ENCODE measurements at regions not wholly inside any gene's neighbourhood (a gene's known extent, or its start where the extent isn't known, plus 50 kb on each side); places are given as distances from the start of the nearest gene placed in this dataset.

- Histone ChIP-seq H3K4me3 (no peak overlapping the region), H3K27ac (no peak overlapping the region)
- no peak for DNase-seq (ENCODE audit: low spot score)
- TF ChIP-seq CTCF (IDR thresholded peaks at IDR 0.05): no peak
These were observed 279.5 kb upstream of the EMCN start for GRCh38 chr4:100797356-100797755.

- Histone ChIP-seq H3K4me3 (no peak overlapping the region), H3K27ac (no peak overlapping the region)
- TF ChIP-seq CTCF (IDR thresholded peaks at IDR 0.05): no peak
- DNase-seq (ENCODE audit: low spot score): no peak
These were observed 278.5 kb upstream of the EMCN start for GRCh38 chr4:100796332-100796731.

GRCh38 chr4:100795581-100795980 is 277.8 kb upstream of the EMCN start:
- H3K4me3 ChIP-seq: no peak overlapping the region
- H3K27ac ChIP-seq: no peak overlapping the region
- no peak for DNase-seq (ENCODE audit: low spot score)
- no peak for TF ChIP-seq CTCF (IDR thresholded peaks at IDR 0.05)

- Histone ChIP-seq H3K4me3 (no peak overlapping the region), H3K27ac (no peak overlapping the region)
- TF ChIP-seq CTCF (IDR thresholded peaks at IDR 0.05): no peak
- no peak for DNase-seq (ENCODE audit: low spot score)
These were observed 273.2 kb upstream of the EMCN start for GRCh38 chr4:100790836-100791615.

GRCh38 chr4:100789991-100790390 is 272.2 kb upstream of the EMCN start:
- Histone ChIP-seq H3K27ac (no peak overlapping the region), H3K4me3 (no peak overlapping the region)
- no peak for DNase-seq (ENCODE audit: low spot score)
- TF ChIP-seq CTCF (IDR thresholded peaks at IDR 0.05): no peak

- no peak for DNase-seq (ENCODE audit: low spot score)
- TF ChIP-seq CTCF (IDR thresholded peaks at IDR 0.05): no peak
- no peak overlapping the region for H3K4me3 ChIP-seq
These were observed 268.7 kb upstream of the EMCN start for GRCh38 chr4:100786481-100786880.

GRCh38 chr4:100782356-100782755 is 264.5 kb upstream of the EMCN start:
- TF ChIP-seq CTCF (IDR thresholded peaks at IDR 0.05): no peak

More at GRCh38 chr4:100786481-100786880, 268.7 kb upstream of the EMCN start:
- no peak overlapping the region for H3K27ac ChIP-seq

More at GRCh38 chr4:100782356-100782755, 264.5 kb upstream of the EMCN start:
- DNase-seq (ENCODE audit: low spot score): no peak
- Histone ChIP-seq H3K4me3 (no peak overlapping the region), H3K27ac (no peak overlapping the region)

All from coronary artery (tissue), 2 donors.